IMR-90 (cell line): ENCODE measurements at regions not wholly inside any gene's neighbourhood (a gene's known extent, or its start where the extent isn't known, plus 50 kb on each side); places are given as distances from the start of the nearest gene placed in this dataset.

ENCODE experiments used
- ATAC-seq: fragments of 200-7000 bp; cut with Tn5 transposase; 2 replicates; pipeline ENCODE4 v1.9.1; 2020; ENCODE audit warnings: low read depth, mild to moderate bottlenecking, moderate library complexity
- BruUV-seq: library from RNA; stranded (reverse); fragments of 400-500 nt; replicated peaks from 2 replicates; lab custom pipeline; 2021; lab: Mats Ljungman, UMichigan
- CTCF ChIA-PET: fragments of 300-600 bp; formaldehyde crosslinking; extraction: SDS; loops from one replicate; lab custom pipeline; 2021; ENCODE audit warnings: antibody characterized with exemption; lab: Yijun Ruan, JAX
- POLR2A ChIA-PET: fragments of 300-600 bp; sonication (Branson Sonifier 250); formaldehyde crosslinking; loops from one replicate; lab custom pipeline; 2022; ENCODE audit warnings: antibody characterized with exemption; ENCODE audit not compliant: unreplicated experiment; lab: Charles Lee
- DNase-seq: peaks from one replicate; pipeline ENCODE4 v3.0.0; 2013
- H2AFZ ChIP-seq: replicated peaks from 2 replicates; pipeline ENCODE3; 2013; ENCODE audit warnings: low read length, mild to moderate bottlenecking; ENCODE audit not compliant: poor library complexity
- H2AK5ac ChIP-seq: 2 replicates; pipeline ENCODE4 v1.6.1; 2013; ENCODE audit warnings: low read depth, low read length, inconsistent platforms
- H2AK9ac ChIP-seq: replicated peaks from 2 replicates; pipeline ENCODE3; 2013; ENCODE audit warnings: mild to moderate bottlenecking, low read depth, low read length, moderate library complexity; ENCODE audit not compliant: poor library complexity
- H2BK120ac ChIP-seq: 2 replicates; pipeline ENCODE4 v1.6.1; 2013; ENCODE audit warnings: low read depth, low read length, inconsistent platforms
- H2BK15ac ChIP-seq: 3 replicates; pipeline ENCODE4 v1.6.1; 2013; ENCODE audit warnings: low read depth, low read length, inconsistent platforms
- H2BK20ac ChIP-seq: 2 replicates; pipeline ENCODE4 v1.6.1; 2013; ENCODE audit warnings: low read depth, mild to moderate bottlenecking, inconsistent platforms, low read length, moderate library complexity
- H2BK5ac ChIP-seq: 2 replicates; pipeline ENCODE4 v1.6.1; 2013; ENCODE audit warnings: mild to moderate bottlenecking, low read depth, low read length, inconsistent platforms; ENCODE audit not compliant: poor library complexity, severe bottlenecking
- H3K14ac ChIP-seq: replicated peaks from 2 replicates; pipeline ENCODE4 v1.6.1; 2013; ENCODE audit warnings: low read depth, low read length, inconsistent platforms
- H3K18ac ChIP-seq: 2 replicates; pipeline ENCODE4 v1.6.1; 2013; ENCODE audit warnings: low read depth, low read length, control low read depth
- H3K23ac ChIP-seq: 2 replicates; pipeline ENCODE4 v1.6.1; 2013; ENCODE audit warnings: low read depth, low read length, inconsistent platforms
- H3K27ac ChIP-seq: 2 replicates; pipeline ENCODE4 v1.5.1; 2013; ENCODE audit warnings: mild to moderate bottlenecking, control low read depth, low read length; ENCODE audit not compliant: insufficient read depth
- H3K27me3 ChIP-seq: 2 replicates; pipeline ENCODE4 v1.6.1; 2013; ENCODE audit warnings: low read length; ENCODE audit not compliant: control insufficient read depth, insufficient read depth
- H3K36me3 ChIP-seq: 2 replicates; pipeline ENCODE4 v1.6.1; 2013; ENCODE audit warnings: low read length, mixed read lengths; ENCODE audit not compliant: control insufficient read depth, insufficient read depth
- H3K4ac ChIP-seq: 2 replicates; pipeline ENCODE4 v1.6.1; 2013; ENCODE audit warnings: low read depth, low read length, inconsistent platforms
- H3K4me1 ChIP-seq: 2 replicates; pipeline ENCODE4 v1.6.1; 2013; ENCODE audit warnings: low read length, mixed read lengths; ENCODE audit not compliant: control insufficient read depth, insufficient read depth
- H3K4me2 ChIP-seq: 2 replicates; pipeline ENCODE4 v1.6.1; 2013; ENCODE audit warnings: low read depth, mild to moderate bottlenecking, control low read depth, low read length, moderate library complexity
- H3K4me3 ChIP-seq: 2 replicates; pipeline ENCODE4 v1.5.1; 2013; ENCODE audit warnings: low read depth, mild to moderate bottlenecking, control low read depth, low read length, moderate library complexity; ENCODE audit not compliant: insufficient read depth
- H3K56ac ChIP-seq: 2 replicates; pipeline ENCODE4 v1.6.1; 2013; ENCODE audit warnings: low read length, inconsistent platforms; ENCODE audit not compliant: insufficient read depth; ENCODE audit errors: extremely low read depth
- H3K79me1 ChIP-seq, 2 experiments: 2 replicates each; pipeline ENCODE4 v1.6.1; 2013; ENCODE audit warnings: low read length in 2 of 2, inconsistent platforms in 1 of 2, low read depth in 1 of 2
- H3K9ac ChIP-seq: 2 replicates; pipeline ENCODE4 v1.6.1; 2013; ENCODE audit warnings: low read depth, low read length, control low read depth
- H3K9me1 ChIP-seq: 2 replicates; pipeline ENCODE4 v1.6.1; 2013; ENCODE audit warnings: low read length, inconsistent platforms; ENCODE audit not compliant: insufficient read depth
- H3K9me3 ChIP-seq: 2 replicates; pipeline ENCODE4 v1.6.1; 2013; ENCODE audit warnings: low read length; ENCODE audit not compliant: control insufficient read depth, insufficient read depth
- H4K20me1 ChIP-seq: 2 replicates; pipeline ENCODE4 v1.6.1; 2013; ENCODE audit warnings: low read length, inconsistent platforms; ENCODE audit not compliant: insufficient read depth
- H4K5ac ChIP-seq: 2 replicates; pipeline ENCODE4 v1.6.1; 2013; ENCODE audit warnings: mild to moderate bottlenecking, low read depth, low read length, control low read depth
- H4K8ac ChIP-seq, 2 experiments: 2 replicates each; pipeline ENCODE4 v1.6.1; 2013; ENCODE audit warnings: low read depth in 2 of 2, low read length in 2 of 2, control low read depth in 1 of 2, inconsistent platforms in 1 of 2
- H4K91ac ChIP-seq: 2 replicates; pipeline ENCODE4 v1.6.1; 2013; ENCODE audit warnings: low read depth, low read length, inconsistent platforms; ENCODE audit not compliant: insufficient read depth
- BHLHE40 ChIP-seq: fragments of 150-350 bp; IDR thresholded peaks from 2 replicates; pipeline ENCODE4 v1.6.1; 2016; ENCODE audit warnings: mild to moderate bottlenecking, low read depth, low read length
- CEBPB ChIP-seq: IDR thresholded peaks from 2 replicates; pipeline ENCODE4 v1.6.1; 2012; ENCODE audit warnings: low read depth, low read length, improper control_type of control experiment
- CHD1 ChIP-seq: IDR thresholded peaks from 2 replicates; pipeline ENCODE4 v1.6.1; 2012; ENCODE audit warnings: low read depth, low read length, improper control_type of control experiment
- CTCF ChIP-seq: conservative IDR thresholded peaks from 2 replicates; pipeline ENCODE4 v1.5.1; 2012; ENCODE audit warnings: mild to moderate bottlenecking, low read depth, low read length, improper control_type of control experiment
- FOS ChIP-seq: fragments of 150-350 bp; IDR thresholded peaks from 2 replicates; pipeline ENCODE4 v1.6.1; 2016; ENCODE audit warnings: low read depth, low read length
- MAFK ChIP-seq: IDR thresholded peaks from 2 replicates; pipeline ENCODE4 v1.6.1; 2012; ENCODE audit warnings: low read depth, low read length, improper control_type of control experiment
- MAZ ChIP-seq: IDR thresholded peaks from 2 replicates; pipeline ENCODE4 v1.6.1; 2012; ENCODE audit warnings: low read depth, mild to moderate bottlenecking, low read length, improper control_type of control experiment, moderate library complexity, borderline replicate concordance
- MXI1 ChIP-seq: IDR thresholded peaks from 2 replicates; pipeline ENCODE4 v1.6.1; 2012; ENCODE audit warnings: low read depth, mild to moderate bottlenecking, low read length, moderate library complexity, borderline replicate concordance
- NFE2L2 ChIP-seq: fragments of 150-350 bp; IDR thresholded peaks from 2 replicates; pipeline ENCODE4 v1.6.1; 2016; ENCODE audit warnings: low read depth, mild to moderate bottlenecking, low read length
- POLR2A ChIP-seq: IDR thresholded peaks from 2 replicates; pipeline ENCODE4 v1.6.1; 2012; ENCODE audit warnings: mild to moderate bottlenecking, low read depth, low read length
- RAD21 ChIP-seq: IDR thresholded peaks from 2 replicates; pipeline ENCODE4 v1.6.1; 2012; ENCODE audit warnings: low read length, improper control_type of control experiment
- RCOR1 ChIP-seq: IDR thresholded peaks from 2 replicates; pipeline ENCODE4 v1.6.1; 2012; ENCODE audit warnings: mild to moderate bottlenecking, low read length, improper control_type of control experiment; ENCODE audit not compliant: insufficient replicate concordance
- RFX5 ChIP-seq: IDR thresholded peaks from 2 replicates; pipeline ENCODE4 v1.8.0; 2012; ENCODE audit warnings: low read depth, mild to moderate bottlenecking, low read length, moderate library complexity
- SMC3 ChIP-seq: fragments of 150-350 bp; IDR thresholded peaks from 2 replicates; pipeline ENCODE4 v1.6.1; 2016; ENCODE audit warnings: low read depth, mild to moderate bottlenecking, antibody characterized with exemption, low read length, moderate library complexity
- USF2 ChIP-seq: fragments of 150-350 bp; IDR thresholded peaks from 2 replicates; pipeline ENCODE4 v1.6.1; 2017; ENCODE audit warnings: mild to moderate bottlenecking, antibody characterized with exemption, low read length, low read depth
- WGBS, 2 experiments: methylation state at CpG; one replicate each; pipeline versions ENCODE4 v1.1.5 to v1.1.7; 2013; ENCODE audit warnings: missing lambda C conversion rate in 2 of 2; ENCODE audit not compliant: insufficient read length in 1 of 2; ENCODE audit errors: extremely low coverage in 2 of 2; 5-methylcytosine and 5-hydroxymethylcytosine counted together
- dilution Hi-C: fragments of 300-500 bp; cut with HindIII; formaldehyde crosslinking; loops from one replicate; pipeline ENCODE4 v1.14.3; 2018; ENCODE audit warnings: low sequenced_read_pairs; ENCODE audit not compliant: unreplicated experiment
- in situ Hi-C: fragments of 300-500 bp; cut with MboI; formaldehyde crosslinking; loops from 3 replicates; pipeline ENCODE4 v1.14.3; 2019; ENCODE audit warnings: low sequenced_read_pairs, inconsistent platforms, mixed read lengths
- intact Hi-C: fragments of 100-400 bp; cut with micrococcal nuclease; formaldehyde crosslinking; loops from 2 replicates; pipeline ENCODE4 v1.10.0; 2022

- no peaks in the 10 kb centered on the region for H3K36me3 ChIP-seq
- no peak overlapping the region; the same call in 1 of the 2 replicates for H3K4ac ChIP-seq
- ChIA-PET CTCF (no interaction called here), POLR2A (no interaction called here)
- BruUV-seq = no TSS peak
- H2AK5ac ChIP-seq = no peak overlapping the region
- H3K9me1 ChIP-seq = peaks cover 6% of the 10 kb centered on the region
- no peak overlapping the region for H2AFZ ChIP-seq
- no peaks in the 10 kb centered on the region for H4K20me1 ChIP-seq
- no peak overlapping the region for H4K8ac ChIP-seq
- no peak overlapping the region for H2BK120ac ChIP-seq
- no peak overlapping the region for H4K91ac ChIP-seq
- 93% methylated on average over 4 of the region's 7 CpGs; no CpG with 5 or more reads in 1 of the 2 experiments for WGBS, 2 experiments
- no peak overlapping the region for H3K14ac ChIP-seq
- peaks cover 3% of the 10 kb centered on the region for H3K27me3 ChIP-seq
- H3K56ac ChIP-seq = no peak overlapping the region
- in situ Hi-C loops = loop anchor here (10.0 kb wide), 1 partner anchor 303 kb away; no protein-coding TSS in a partner anchor
- H4K5ac ChIP-seq = no peak overlapping the region
- no peak overlapping the region for H2AK9ac ChIP-seq
- no peaks in the 10 kb centered on the region for H3K9me3 ChIP-seq
- no peak overlapping the region for H3K27ac ChIP-seq
- H2BK20ac ChIP-seq = no peak overlapping the region
- H3K4me3 ChIP-seq = no peak overlapping the region
- intact Hi-C loops = no loop called here
- peaks cover 14% of the 10 kb centered on the region for H3K4me1 ChIP-seq
- no peak overlapping the region for H3K23ac ChIP-seq
- H3K18ac ChIP-seq = no peak overlapping the region
- dilution Hi-C loops = no loop called here
- DNase-seq = no peak
- no peak overlapping the region for H2BK15ac ChIP-seq
- no peaks in the 10 kb centered on the region for H3K79me1 ChIP-seq
- ATAC-seq = no peak
- TF ChIP-seq BHLHE40 (no peak), MXI1 (no peak), POLR2A (no peak), RFX5 (no peak), SMC3 (no peak), MAFK (no peak), RAD21 (no peak), USF2 (no peak), FOS (no peak), NFE2L2 (no peak), RCOR1 (no peak), CEBPB (no peak), MAZ (no peak), CTCF (no peak), CHD1 (no peak)
- no peak overlapping the region for H3K4me2 ChIP-seq
- no peak overlapping the region for H2BK5ac ChIP-seq
- no peak overlapping the region for H3K9ac ChIP-seq
Observed at GRCh38 chr2:128628206-128628605, 309.5 kb upstream of the HS6ST1 start.
